Choroid plexus epithelial cell (primary cell): ENCODE measurements at regions not wholly inside any gene's neighbourhood (a gene's known extent, or its start where the extent isn't known, plus 50 kb on each side); places are given as distances from the start of the nearest gene placed in this dataset.

Experiments used
- DNase-seq: peaks from one replicate; pipeline ENCODE4 v3.0.0-alpha.2; 2010; ENCODE audit warnings: low read depth
- H3K4me3 ChIP-seq: 2 replicates; pipeline ENCODE4 v1.5.1; 2011; ENCODE audit warnings: low read depth, mild to moderate bottlenecking, control low read depth, low read length, moderate library complexity
- TF ChIP-seq, protein P1 (sequence below): conservative IDR thresholded peaks from 2 replicates; pipeline ENCODE4 v1.5.1; 2011; ENCODE audit warnings: low read depth, mild to moderate bottlenecking, control low read depth, inconsistent platforms, low read length, moderate library complexity

DNA sequence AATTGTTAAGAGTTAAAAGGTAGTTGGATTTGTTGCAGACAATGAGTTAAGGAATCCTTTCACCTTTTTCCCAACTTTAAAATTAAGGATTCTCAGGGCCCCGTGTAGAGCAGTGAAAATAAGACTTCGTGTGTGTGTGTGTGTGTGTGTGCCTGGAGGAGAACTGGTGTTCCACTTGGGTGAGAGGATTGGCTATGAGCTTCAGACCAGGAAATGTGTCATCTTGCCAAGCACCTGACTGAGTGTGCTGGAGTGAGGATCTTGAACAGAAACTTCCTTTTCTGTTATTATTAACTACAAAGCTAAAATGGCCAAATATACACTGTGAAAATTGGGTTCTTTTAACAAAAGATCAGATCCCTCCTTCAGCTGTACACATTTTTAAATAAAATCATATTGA is 113.1 kb upstream of the VCX2 start:
- H3K4me3 ChIP-seq = no peak overlapping the region
- TF ChIP-seq, protein P1, sequence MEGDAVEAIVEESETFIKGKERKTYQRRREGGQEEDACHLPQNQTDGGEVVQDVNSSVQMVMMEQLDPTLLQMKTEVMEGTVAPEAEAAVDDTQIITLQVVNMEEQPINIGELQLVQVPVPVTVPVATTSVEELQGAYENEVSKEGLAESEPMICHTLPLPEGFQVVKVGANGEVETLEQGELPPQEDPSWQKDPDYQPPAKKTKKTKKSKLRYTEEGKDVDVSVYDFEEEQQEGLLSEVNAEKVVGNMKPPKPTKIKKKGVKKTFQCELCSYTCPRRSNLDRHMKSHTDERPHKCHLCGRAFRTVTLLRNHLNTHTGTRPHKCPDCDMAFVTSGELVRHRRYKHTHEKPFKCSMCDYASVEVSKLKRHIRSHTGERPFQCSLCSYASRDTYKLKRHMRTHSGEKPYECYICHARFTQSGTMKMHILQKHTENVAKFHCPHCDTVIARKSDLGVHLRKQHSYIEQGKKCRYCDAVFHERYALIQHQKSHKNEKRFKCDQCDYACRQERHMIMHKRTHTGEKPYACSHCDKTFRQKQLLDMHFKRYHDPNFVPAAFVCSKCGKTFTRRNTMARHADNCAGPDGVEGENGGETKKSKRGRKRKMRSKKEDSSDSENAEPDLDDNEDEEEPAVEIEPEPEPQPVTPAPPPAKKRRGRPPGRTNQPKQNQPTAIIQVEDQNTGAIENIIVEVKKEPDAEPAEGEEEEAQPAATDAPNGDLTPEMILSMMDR = no peak
- no peak for DNase-seq

DNA sequence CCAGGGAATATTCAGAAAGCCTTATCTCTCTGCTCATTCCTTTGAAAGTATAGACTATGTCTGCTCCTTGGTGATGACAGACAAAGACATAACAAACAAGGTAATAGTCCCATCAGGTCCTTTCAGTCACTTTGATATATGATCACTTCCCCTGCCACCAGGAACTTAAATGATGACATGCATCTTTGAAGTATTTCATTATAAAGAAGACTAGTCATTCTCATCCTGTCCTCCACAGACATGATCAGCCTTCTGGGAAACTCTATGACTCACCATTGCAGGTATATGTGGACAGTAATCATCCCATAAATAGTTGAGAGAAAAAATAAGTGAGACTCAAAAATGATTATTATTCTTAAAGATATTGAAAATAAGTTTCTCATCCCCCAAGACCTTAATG is 117.5 kb upstream of the VCX2 start:
- H3K4me3 ChIP-seq = no peak overlapping the region
- TF ChIP-seq, protein P1 = no peak

DNA sequence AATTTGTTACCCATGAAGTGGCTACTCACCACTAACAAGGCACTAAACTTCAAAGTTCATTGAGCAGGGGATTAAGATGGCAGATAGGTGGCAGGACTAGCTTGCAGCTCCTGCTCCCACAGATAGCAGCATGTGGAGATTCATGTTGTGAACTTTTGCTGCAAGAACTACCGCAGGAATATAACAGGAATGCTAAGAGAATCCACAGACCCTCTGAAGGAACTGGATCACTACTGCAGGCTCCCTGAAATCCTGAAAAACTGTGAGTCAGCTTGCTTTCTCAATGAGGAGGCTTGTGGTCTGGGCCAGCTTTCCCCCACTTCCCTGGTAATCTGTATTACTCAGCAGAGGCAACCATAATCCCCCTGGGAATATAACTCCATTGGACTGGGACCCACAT is 118.5 kb upstream of the VCX2 start:
- TF ChIP-seq, protein P1 = no peak
- no peak overlapping the region for H3K4me3 ChIP-seq

More for the DNA sequence above, 117.5 kb upstream of the VCX2 start:
- no peak for DNase-seq

DNA sequence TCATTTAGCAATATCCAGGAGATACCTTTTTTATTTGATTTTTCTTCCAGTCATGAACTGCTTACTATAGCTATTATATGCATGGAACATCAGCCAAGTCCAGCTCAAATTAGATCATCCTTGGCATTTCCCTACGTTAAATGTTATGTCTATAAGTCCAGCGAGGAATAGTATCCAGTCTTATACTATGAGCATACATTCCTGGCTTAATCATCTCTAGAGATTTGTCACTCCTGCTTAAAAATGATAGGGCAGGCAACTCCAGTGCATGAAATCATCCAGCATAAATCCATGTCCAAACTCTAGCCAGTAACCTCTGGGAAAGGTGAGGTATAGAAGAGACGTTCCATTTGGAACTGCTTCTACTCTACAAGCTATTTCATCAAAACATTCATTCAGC is 126.7 kb upstream of the VCX2 start:
- DNase-seq = no peak
- no peak overlapping the region for H3K4me3 ChIP-seq
- TF ChIP-seq, protein P1 = no peak

More for the DNA sequence above, 118.5 kb upstream of the VCX2 start:
- no peak for DNase-seq

DNA sequence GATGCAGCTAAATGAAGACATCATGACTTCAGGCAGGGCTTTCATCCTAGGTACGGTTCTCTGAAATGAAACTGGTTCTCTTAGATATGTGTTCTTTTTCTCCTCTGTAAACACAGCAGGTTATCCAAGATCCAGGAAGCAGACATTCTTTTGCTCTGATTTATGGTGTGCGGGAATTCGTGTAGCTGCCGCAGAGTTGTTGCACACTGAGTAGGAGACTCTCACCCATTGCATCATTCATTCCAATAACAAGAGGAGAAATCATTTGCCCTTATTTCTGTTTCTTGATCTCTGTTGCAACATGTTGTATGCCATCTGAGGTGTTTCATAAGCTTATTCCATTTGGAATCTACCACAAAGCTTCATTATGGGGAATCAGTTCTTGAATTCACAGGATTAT is 133.6 kb upstream of the VCX2 start:
- H3K4me3 ChIP-seq = no peak overlapping the region
- peak; percentile 1 for DNase-seq
- TF ChIP-seq, protein P1 = no peak

DNA sequence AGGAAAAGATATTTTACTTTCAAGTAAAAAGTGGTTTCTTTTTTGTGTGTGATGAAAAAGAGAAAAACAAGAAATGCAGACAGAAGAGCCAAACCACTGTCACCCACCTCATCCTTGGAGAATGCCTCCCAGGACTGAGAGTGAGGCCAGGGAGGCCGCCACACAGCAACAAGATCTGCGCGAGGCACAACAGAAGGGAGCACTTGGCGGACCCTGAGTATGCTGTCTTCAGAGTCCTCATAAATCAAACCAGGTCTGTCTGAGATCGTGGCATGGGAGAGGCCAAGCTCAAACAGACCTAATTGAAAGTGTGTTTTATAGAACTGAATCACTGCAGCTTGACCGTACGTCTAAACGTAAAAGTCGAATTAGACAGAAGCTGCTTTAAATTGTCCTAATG is 134.3 kb upstream of the VCX2 start:
- no peak for DNase-seq
- no peak overlapping the region for H3K4me3 ChIP-seq
- TF ChIP-seq, protein P1 = no peak

DNA sequence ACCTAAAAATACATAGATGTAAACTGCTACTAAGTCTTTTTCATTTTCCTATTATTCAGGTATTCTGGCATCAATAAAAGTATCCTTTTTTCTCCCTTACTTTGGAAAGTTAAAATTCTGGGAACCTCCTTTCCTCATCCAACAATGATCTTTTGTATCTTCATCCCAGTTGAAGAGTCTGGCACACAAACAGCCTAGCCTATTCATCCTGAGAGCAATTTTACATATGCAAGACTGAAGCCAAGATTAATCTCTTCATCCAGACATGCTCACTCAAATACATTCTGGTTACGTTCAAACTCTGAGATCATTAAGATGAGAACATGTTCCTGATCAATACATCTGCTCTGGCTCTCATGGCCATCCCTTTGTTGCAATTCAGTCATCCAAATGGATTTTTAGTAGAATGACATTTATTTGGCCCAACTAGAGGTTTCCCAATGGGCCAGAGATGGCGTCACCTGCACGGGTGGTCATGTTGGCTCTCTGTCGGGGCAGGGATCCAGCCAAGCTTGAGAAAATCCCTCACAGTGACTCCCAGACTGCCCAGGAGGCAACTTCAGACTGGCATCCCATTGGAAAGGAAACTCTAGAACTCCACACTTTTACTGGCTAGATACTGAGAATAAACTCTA is 135.3 kb upstream of the VCX2 start:
- DNase-seq = no peak
- H3K4me3 ChIP-seq = no peak overlapping the region
- TF ChIP-seq, protein P1 = no peak
